Neural crest cell (in vitro differentiated cells): ENCODE measurements at regions not wholly inside any gene's neighbourhood (a gene's known extent, or its start where the extent isn't known, plus 50 kb on each side); places are given as distances from the start of the nearest gene placed in this dataset.

Experiments used
- DNase-seq: peaks from one replicate; pipeline ENCODE4 v3.0.0; 2021; ENCODE audit warnings: low read depth, mixed read lengths, low spot score
- H3K27ac Mint-ChIP-seq: one replicate; pipeline ENCODE4 v1.8.0; 2021; ENCODE audit warnings: mild to moderate bottlenecking, mixed read lengths; ENCODE audit not compliant: unreplicated experiment
- H3K27me3 Mint-ChIP-seq: 2 replicates; pipeline ENCODE4 v1.8.0; 2021; ENCODE audit warnings: low read depth, mild to moderate bottlenecking, mixed read lengths
- H3K36me3 Mint-ChIP-seq: 2 replicates; pipeline ENCODE4 v1.8.0; 2021; ENCODE audit warnings: low read depth, mild to moderate bottlenecking, mixed read lengths
- H3K4me1 Mint-ChIP-seq: 2 replicates; pipeline ENCODE4 v1.8.0; 2021; ENCODE audit warnings: mixed read lengths
- H3K4me3 Mint-ChIP-seq: one replicate; pipeline ENCODE4 v1.8.0; 2021; ENCODE audit warnings: mild to moderate bottlenecking, mixed read lengths
- H3K9me3 Mint-ChIP-seq: 2 replicates; pipeline ENCODE4 v1.8.0; 2021; ENCODE audit warnings: mixed read lengths
- TF ChIP-seq, protein P1 (sequence below): fragments of 200-600 bp; sonication (generic); conservative IDR thresholded peaks from 2 replicates; pipeline ENCODE4 v1.5.0; 2021; ENCODE audit warnings: antibody characterized with exemption, mild to moderate bottlenecking

DNA sequence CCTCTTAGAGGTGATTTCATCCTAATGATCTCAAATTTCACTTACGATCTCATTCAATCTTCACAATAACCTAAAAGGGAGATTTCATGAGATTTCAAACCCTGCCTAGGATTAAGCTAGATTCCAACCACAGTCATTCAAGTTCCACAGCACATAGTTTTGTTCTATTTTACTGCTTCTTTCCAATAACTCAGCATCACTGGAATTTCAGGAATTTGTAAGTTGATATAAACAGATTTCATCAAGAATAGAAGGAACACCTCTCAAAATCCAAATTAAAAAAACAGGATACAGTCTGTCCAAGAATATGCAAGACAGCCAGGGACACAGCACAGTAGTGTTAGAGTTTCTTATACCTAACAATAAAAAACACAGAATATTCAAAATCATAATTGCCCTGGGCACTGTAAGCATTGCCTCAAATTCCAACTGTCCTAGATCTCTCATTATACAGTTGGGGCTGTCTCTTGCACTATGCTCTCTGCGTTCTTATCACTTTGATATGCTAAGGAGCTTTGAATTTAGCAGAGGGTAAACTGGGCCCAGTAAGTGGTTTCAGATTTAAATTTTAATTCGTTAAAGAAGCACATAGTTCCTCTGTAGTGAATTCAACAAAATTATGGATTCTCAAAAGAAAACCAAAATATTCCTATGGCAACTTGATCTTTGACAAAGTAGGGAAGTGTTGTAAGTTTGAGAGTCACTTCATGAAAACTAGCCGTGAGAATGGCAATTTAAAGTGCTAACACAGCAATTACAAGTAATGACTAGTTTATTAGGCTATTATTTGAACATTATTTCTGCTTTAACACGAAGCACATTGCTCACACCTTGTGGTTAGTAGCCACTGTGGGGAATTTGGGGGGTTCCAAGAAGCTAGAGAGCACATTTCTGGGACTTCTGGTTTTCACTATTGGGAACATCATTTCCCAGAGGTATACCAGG is 478.6 kb upstream of the C9orf72 start:
- DNase-seq: no peak
- Mint-ChIP-seq H3K9me3 (peaks cover 5% of the 10 kb centered on the region), H3K4me1 (no peaks in the 10 kb centered on the region), H3K27me3 (no peaks in the 10 kb centered on the region), H3K4me3 (no peak overlapping the region), H3K27ac (no peak overlapping the region), H3K36me3 (no peaks in the 10 kb centered on the region)
- TF ChIP-seq, protein P1, sequence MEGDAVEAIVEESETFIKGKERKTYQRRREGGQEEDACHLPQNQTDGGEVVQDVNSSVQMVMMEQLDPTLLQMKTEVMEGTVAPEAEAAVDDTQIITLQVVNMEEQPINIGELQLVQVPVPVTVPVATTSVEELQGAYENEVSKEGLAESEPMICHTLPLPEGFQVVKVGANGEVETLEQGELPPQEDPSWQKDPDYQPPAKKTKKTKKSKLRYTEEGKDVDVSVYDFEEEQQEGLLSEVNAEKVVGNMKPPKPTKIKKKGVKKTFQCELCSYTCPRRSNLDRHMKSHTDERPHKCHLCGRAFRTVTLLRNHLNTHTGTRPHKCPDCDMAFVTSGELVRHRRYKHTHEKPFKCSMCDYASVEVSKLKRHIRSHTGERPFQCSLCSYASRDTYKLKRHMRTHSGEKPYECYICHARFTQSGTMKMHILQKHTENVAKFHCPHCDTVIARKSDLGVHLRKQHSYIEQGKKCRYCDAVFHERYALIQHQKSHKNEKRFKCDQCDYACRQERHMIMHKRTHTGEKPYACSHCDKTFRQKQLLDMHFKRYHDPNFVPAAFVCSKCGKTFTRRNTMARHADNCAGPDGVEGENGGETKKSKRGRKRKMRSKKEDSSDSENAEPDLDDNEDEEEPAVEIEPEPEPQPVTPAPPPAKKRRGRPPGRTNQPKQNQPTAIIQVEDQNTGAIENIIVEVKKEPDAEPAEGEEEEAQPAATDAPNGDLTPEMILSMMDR: no peak

DNA sequence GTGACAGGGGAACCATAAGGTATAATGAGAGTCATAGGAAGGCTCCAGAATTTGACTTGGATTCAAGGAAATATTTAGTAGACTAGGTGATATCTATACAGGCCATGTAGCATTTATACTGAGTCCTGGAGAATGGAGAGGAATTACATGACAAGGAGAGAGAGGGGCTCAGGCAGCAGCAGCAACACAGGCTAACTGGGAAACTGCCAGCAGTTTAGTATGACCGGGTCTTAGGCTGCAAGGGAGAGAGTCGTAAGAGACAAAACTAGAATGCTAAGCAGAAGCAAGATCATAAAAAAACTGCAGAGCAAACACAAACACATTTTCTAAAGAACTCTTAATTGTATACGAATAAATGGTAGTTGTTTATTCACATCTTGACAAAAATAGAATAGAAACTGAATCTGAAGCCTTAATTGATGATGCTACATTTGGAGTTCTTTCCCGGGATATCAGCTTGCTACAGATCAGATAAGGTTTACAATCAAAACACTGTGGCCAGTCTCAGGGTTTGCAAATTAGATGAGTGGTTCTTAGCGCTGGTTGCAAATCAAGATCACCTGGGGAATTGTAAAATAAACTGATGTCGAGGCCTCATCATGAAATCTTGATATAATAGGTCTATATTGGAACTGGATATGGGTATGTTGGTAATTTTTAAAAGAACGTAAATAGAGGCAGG is 480.0 kb upstream of the C9orf72 start:
- no peak overlapping the region for H3K27ac Mint-ChIP-seq
- H3K4me1 Mint-ChIP-seq: no peaks in the 10 kb centered on the region
- no peak for DNase-seq
- H3K4me3 Mint-ChIP-seq: no peak overlapping the region
- H3K9me3 Mint-ChIP-seq: peaks cover 9% of the 10 kb centered on the region
- H3K36me3 Mint-ChIP-seq: no peaks in the 10 kb centered on the region
- no peaks in the 10 kb centered on the region for H3K27me3 Mint-ChIP-seq
- TF ChIP-seq, protein P1: no peak

DNA sequence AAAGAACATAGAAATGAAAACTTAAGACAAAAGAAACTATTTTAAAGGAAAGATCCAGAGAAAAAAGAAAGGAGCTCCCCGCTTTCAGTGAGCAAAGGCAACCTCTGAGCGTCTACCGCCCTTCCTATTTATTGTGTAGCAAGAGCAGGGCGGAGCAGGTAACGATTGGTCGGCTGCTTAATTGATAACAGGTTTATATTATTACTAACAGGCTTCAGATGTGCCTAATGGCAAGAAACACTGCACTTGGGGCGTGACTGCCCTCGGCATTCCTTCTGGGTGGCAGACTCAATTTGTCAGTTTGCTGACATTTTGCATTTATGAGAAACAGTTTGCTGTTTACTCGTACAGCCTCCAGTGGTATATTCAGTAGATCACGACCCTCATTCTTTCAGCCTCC is 482.7 kb upstream of the C9orf72 start:
- no peak for DNase-seq
- no peak overlapping the region for H3K27ac Mint-ChIP-seq
- H3K36me3 Mint-ChIP-seq: peaks cover 2% of the 10 kb centered on the region
- no peak overlapping the region for H3K4me3 Mint-ChIP-seq
- H3K4me1 Mint-ChIP-seq: no peaks in the 10 kb centered on the region
- no peaks in the 10 kb centered on the region for H3K27me3 Mint-ChIP-seq
- peaks cover 9% of the 10 kb centered on the region for H3K9me3 Mint-ChIP-seq
- TF ChIP-seq, protein P1: no peak

DNA sequence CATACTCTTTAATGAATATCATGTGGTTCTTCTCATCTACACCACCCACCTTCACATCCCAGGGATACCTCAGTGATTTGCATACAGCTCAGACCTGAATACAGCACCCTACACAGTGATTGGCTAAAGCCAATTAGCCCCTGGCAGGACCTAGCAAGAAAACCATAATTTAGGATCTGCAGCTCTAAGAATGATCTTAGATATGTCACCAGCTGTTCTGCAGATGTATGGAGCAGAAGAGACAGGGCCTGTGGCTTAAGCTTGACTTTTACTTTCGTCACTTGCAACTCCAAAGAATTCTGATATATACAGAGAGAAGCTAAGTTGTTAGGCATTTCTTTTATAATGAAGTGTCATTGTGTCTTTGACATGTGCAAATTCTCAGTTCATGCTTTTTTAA is 483.2 kb upstream of the C9orf72 start:
- Mint-ChIP-seq H3K27ac (no peak overlapping the region), H3K4me1 (no peaks in the 10 kb centered on the region), H3K27me3 (no peaks in the 10 kb centered on the region), H3K4me3 (no peak overlapping the region), H3K36me3 (peaks cover 2% of the 10 kb centered on the region), H3K9me3 (peaks cover 9% of the 10 kb centered on the region)
- TF ChIP-seq, protein P1: no peak
- DNase-seq: no peak

DNA sequence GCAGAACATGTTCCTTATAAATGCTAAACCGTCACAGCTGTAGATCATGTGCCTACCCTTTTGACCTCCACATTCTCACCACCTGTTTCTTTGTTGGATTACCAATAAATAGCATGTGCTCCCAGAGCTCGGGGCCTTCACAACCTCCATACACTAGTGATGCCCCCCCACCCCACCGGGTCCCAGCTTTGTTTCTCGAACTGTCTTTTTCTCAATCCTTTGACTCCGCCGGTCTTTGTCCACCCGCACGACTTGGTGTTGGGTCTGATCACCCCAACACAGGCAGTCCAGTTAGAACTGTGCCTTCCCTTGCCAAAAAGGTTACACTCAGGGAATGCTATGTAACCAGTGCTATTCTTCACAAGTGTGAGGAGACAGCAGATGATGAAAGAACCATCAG is 485.9 kb upstream of the C9orf72 start:
- peaks cover 9% of the 10 kb centered on the region for H3K9me3 Mint-ChIP-seq
- no peak overlapping the region for H3K4me3 Mint-ChIP-seq
- no peaks in the 10 kb centered on the region for H3K27me3 Mint-ChIP-seq
- H3K4me1 Mint-ChIP-seq: no peaks in the 10 kb centered on the region
- peaks cover 2% of the 10 kb centered on the region for H3K36me3 Mint-ChIP-seq
- no peak overlapping the region for H3K27ac Mint-ChIP-seq
- TF ChIP-seq, protein P1: no peak
- no peak for DNase-seq
